AG04450 (cell line): ENCODE measurements at regions not wholly inside any gene's neighbourhood (a gene's known extent, or its start where the extent isn't known, plus 50 kb on each side); places are given as distances from the start of the nearest gene placed in this dataset.

ENCODE experiments used
- CTCF ChIA-PET: fragments of 300-600, 350-600 bp; formaldehyde crosslinking; extraction: SDS; loops from one replicate; lab custom pipeline; 2022; ENCODE audit warnings: antibody characterized with exemption, inconsistent platforms; lab: Charles Lee
- POLR2A ChIA-PET: fragments of 350-600 bp; formaldehyde crosslinking; extraction: SDS; loops from one replicate; lab custom pipeline; 2021; ENCODE audit warnings: antibody characterized with exemption, inconsistent platforms; lab: Yijun Ruan, JAX
- DNase-seq: peaks from one replicate; pipeline ENCODE4 v3.0.0-alpha.2; 2011; ENCODE audit warnings: low read depth, low spot score
- H3K27ac ChIP-seq: one replicate; pipeline ENCODE4 v1.5.1; 2012; ENCODE audit warnings: low read depth, low read length, control low read depth
- H3K27me3 ChIP-seq: one replicate; pipeline ENCODE4 v1.6.0; 2012; ENCODE audit warnings: low read length; ENCODE audit not compliant: control insufficient read depth, insufficient read depth
- H3K4me3 ChIP-seq: 2 replicates; pipeline ENCODE4 v1.5.1; 2011; ENCODE audit warnings: mild to moderate bottlenecking, low read depth, low read length, control low read depth
- H3K9me3 ChIP-seq: 2 replicates; pipeline ENCODE4 v1.5.1; 2012; ENCODE audit warnings: low read length; ENCODE audit not compliant: control insufficient read depth, insufficient read depth
- TF ChIP-seq, protein P1 (sequence below): IDR thresholded peaks from 2 replicates; pipeline ENCODE4 v1.5.1; 2011; ENCODE audit warnings: low read depth, low read length, control low read depth, inconsistent platforms

GRCh38 chr12:112716099-112717093 is 75.2 kb upstream of the RPH3A start:
- Histone ChIP-seq H3K27me3 (no peaks in the 10 kb centered on the region), H3K27ac (no peak overlapping the region), H3K4me3 (no peak overlapping the region), H3K9me3 (no peaks in the 10 kb centered on the region)
- POLR2A ChIA-PET = no interaction called here
- TF ChIP-seq, protein P1, sequence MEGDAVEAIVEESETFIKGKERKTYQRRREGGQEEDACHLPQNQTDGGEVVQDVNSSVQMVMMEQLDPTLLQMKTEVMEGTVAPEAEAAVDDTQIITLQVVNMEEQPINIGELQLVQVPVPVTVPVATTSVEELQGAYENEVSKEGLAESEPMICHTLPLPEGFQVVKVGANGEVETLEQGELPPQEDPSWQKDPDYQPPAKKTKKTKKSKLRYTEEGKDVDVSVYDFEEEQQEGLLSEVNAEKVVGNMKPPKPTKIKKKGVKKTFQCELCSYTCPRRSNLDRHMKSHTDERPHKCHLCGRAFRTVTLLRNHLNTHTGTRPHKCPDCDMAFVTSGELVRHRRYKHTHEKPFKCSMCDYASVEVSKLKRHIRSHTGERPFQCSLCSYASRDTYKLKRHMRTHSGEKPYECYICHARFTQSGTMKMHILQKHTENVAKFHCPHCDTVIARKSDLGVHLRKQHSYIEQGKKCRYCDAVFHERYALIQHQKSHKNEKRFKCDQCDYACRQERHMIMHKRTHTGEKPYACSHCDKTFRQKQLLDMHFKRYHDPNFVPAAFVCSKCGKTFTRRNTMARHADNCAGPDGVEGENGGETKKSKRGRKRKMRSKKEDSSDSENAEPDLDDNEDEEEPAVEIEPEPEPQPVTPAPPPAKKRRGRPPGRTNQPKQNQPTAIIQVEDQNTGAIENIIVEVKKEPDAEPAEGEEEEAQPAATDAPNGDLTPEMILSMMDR = no peak
- CTCF ChIA-PET = interaction anchor here (0.6 kb wide), 1 partner anchor 459 kb away, joined by 4 read pairs; no protein-coding TSS in a partner anchor
- no peak for DNase-seq

- Histone ChIP-seq H3K4me3 (no peak overlapping the region), H3K27ac (no peak overlapping the region), H3K27me3 (no peaks in the 10 kb centered on the region), H3K9me3 (no peaks in the 10 kb centered on the region)
- DNase-seq = no peak
- ChIA-PET POLR2A (no interaction called here), CTCF (no interaction called here)
- TF ChIP-seq, protein P1 = no peak
Measured at GRCh38 chr12:112728864-112729263, 62.7 kb upstream of the RPH3A start.

DNA sequence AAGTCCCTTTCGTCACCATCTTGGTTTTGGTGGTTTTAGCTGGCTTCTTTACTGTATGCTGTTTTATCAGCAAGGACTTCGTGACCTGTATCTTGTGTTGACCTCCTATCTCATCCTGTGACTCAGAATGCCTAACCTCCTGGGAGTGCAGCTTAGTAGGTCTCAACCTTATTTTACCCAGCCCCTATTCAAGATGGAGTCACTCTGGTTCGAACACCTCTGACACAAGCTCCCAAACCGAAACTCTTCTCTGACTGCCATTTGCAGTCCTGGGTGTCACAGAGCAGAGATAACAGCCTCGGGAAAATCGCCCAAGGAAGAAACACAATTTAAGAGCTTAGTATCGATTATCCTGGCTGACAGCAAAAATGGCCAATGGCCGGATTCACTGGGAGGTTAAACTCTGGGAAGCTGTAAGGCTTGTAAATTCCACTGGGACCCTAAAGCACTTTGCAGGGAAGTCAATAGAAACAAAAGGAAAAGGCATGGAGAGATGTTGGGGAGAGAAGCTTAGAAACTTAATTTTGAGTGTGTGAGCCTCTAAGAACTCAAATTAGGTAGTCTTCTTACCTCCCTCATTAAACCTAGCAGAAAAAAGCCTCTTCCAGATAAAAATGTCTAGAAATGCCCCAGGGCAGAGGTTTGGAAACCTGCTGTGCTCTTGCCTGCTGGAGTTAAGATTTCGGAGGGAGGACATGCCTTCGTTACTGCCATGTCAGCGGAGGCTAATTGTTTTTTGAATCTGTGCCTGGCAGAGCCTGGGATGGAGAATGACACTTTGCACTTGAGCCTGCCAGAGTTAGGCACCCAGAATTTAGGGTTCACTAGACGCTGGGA is 56.5 kb upstream of the RPH3A start:
- POLR2A ChIA-PET = no interaction called here
- Histone ChIP-seq H3K9me3 (no peaks in the 10 kb centered on the region), H3K27me3 (no peaks in the 10 kb centered on the region), H3K4me3 (no peak overlapping the region), H3K27ac (no peak overlapping the region)
- no peak for DNase-seq
- CTCF ChIA-PET = no interaction called here
- TF ChIP-seq, protein P1 = no peak

GRCh38 chr12:112738531-112738930 is 53.0 kb upstream of the RPH3A start:
- ChIA-PET CTCF (no interaction called here), POLR2A (no interaction called here)
- Histone ChIP-seq H3K27me3 (no peaks in the 10 kb centered on the region), H3K27ac (no peak overlapping the region), H3K9me3 (no peaks in the 10 kb centered on the region), H3K4me3 (no peak overlapping the region)
- TF ChIP-seq, protein P1 = no peak
- no peak for DNase-seq
